Hepatocyte (in vitro differentiated cells): ENCODE measurements at regions not wholly inside any gene's neighbourhood (a gene's known extent, or its start where the extent isn't known, plus 50 kb on each side); places are given as distances from the start of the nearest gene placed in this dataset.

Source experiments
- EZH2 ChIP-seq: fragments of 200-600 bp; sonication (generic); IDR thresholded peaks from 2 replicates; pipeline ENCODE4 v1.6.1; 2016; ENCODE audit warnings: antibody characterized with exemption, mild to moderate bottlenecking, borderline replicate concordance
- EZH2phosphoT487 ChIP-seq: fragments of 200-600 bp; sonication (generic); IDR thresholded peaks from one replicate; pipeline ENCODE4 v1.6.1; 2018; ENCODE audit warnings: antibody characterized with exemption, mild to moderate bottlenecking, low read depth, moderate library complexity; ENCODE audit not compliant: unreplicated experiment, severe bottlenecking
- TF ChIP-seq, protein P1 (sequence below): fragments of 200-600 bp; sonication (generic); IDR thresholded peaks from 2 replicates; pipeline ENCODE4 v1.5.1; 2016; ENCODE audit warnings: antibody characterized with exemption, mild to moderate bottlenecking; ENCODE audit not compliant: poor library complexity

DNA sequence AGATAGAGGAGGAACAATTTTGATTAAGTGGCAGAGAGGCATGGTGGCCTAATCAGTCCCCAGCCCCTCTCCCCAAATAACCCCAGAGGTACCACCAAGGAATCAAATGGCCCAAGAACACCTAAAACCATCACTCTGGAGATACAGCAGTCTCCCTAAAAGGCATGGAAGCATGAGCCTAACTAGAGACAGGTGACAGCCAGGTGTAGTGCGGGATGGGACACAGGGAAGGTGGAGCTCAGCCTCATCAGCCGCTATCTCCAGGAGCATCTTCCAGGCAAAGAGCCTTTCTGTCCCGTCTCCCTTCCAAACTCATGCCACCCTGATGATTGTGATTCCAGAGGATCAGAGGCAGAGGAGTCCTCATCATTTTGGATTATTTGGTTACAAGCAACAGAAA lies 144.7 kb downstream of the COPS8 start:
- TF ChIP-seq EZH2 (no peak), EZH2phosphoT487 (no peak)
- TF ChIP-seq, protein P1, sequence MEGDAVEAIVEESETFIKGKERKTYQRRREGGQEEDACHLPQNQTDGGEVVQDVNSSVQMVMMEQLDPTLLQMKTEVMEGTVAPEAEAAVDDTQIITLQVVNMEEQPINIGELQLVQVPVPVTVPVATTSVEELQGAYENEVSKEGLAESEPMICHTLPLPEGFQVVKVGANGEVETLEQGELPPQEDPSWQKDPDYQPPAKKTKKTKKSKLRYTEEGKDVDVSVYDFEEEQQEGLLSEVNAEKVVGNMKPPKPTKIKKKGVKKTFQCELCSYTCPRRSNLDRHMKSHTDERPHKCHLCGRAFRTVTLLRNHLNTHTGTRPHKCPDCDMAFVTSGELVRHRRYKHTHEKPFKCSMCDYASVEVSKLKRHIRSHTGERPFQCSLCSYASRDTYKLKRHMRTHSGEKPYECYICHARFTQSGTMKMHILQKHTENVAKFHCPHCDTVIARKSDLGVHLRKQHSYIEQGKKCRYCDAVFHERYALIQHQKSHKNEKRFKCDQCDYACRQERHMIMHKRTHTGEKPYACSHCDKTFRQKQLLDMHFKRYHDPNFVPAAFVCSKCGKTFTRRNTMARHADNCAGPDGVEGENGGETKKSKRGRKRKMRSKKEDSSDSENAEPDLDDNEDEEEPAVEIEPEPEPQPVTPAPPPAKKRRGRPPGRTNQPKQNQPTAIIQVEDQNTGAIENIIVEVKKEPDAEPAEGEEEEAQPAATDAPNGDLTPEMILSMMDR = no peak
